ACHN (cell line): ENCODE measurements at regions not wholly inside any gene's neighbourhood (a gene's known extent, or its start where the extent isn't known, plus 50 kb on each side); places are given as distances from the start of the nearest gene placed in this dataset.
"Not testable (repeated sequence)": the region's sequence is repeated elsewhere in the genome, so short reads cannot be mapped to it uniquely, and the experiment has no call there.

ENCODE experiments used
- DNase-seq: peaks from one replicate; pipeline ENCODE4 v3.0.0-alpha.2; 2015
- in situ Hi-C: cut with HindIII; loops from 2 replicates; pipeline ENCODE4 v1.10.0; 2017; ENCODE audit warnings: low sequenced_read_pairs, low pct_ligation_motif_present, low pct_unique_long_range_greater_than_20kb

DNA sequence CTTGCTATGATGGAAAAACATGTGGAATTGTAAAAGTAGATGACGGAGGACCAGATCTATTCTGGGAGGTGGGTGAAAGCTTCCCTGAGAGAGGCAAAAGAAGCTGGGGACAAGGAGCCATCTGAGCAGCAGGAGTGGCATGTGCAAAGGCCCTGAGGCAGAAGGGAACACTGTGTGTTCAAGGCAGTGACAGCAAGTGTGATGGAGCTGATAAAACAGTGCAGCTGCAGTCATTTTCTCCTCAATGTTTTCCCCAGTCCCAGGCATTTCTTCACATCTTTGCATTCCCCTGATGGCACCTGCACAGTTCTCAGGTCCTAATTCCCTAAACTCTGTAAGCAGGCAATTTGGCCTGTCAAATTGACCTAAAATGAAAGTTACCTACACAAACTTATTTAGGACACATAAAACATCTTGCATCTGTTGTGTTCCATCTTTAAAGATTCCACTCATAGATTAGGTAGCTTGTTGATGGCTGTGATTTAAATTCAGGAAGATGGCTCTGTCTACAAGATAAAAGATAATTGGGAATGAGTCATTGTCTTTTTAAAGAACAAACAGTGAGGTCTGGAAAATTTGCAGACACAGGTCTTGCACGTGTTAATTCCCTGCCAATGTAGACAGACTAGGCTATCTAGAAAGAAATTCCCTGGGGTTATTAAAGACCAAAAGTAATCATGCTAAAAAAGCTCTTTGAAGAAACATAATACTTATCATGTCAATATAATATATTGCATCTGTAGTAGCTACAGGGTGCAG lies 289.6 kb upstream of the SGCD start:
- in situ Hi-C loops, result no loop called here
- no peak for DNase-seq

DNA sequence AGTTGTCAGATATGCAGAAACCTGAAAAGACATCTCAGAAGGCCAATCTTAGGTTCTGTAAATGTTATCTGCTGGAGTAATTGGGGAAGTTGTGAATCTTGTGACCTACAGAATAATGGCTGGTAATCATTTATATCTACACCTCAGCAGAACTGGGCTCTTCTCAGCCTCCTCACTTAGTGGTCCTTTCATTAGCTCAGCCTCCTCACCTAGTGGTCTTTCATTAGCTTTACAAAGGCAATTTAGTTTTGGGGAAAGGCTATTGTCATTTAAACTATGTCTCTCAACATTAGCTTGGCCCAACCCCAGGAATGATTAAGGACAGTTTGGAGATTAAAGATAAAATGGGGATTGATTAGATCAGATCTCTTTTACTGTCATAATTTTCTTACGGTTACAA lies 284.2 kb upstream of the SGCD start:
- no peak for DNase-seq
- in situ Hi-C loops, result no loop called here

GRCh38 chr5:156043351-156043750 lies 283.6 kb upstream of the SGCD start:
- in situ Hi-C loops, result no loop called here
- DNase-seq, result no peak

- no peak for DNase-seq
Observed at GRCh38 chr5:156051972-156052371, 275.0 kb upstream of the SGCD start.

GRCh38 chr5:156052656-156053055 lies 274.3 kb upstream of the SGCD start:
- in situ Hi-C loops, result no loop called here

More at GRCh38 chr5:156051972-156052371, 275.0 kb upstream of the SGCD start:
- in situ Hi-C loops, result no loop called here

DNA sequence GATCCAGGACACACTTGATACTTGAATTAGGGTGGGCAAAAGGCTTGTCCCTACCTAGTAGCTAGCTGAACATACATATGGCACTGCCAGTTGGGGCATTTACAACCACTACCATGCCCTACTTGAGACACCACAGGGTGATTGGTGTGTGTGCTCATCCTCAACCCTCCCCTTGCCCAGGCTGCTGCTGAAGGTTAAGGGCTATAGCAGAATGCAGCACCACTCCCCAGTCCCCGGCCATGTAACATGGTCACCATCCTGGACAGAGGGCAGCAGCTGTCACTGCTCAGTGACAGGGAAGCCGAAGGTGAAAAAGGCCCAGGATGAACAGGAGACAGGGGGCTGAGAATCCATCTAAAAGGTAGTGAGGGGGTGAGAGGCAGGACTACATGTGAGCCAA lies 273.9 kb upstream of the SGCD start:
- no peak for DNase-seq
- in situ Hi-C loops, result no loop called here

More at GRCh38 chr5:156052656-156053055, 274.3 kb upstream of the SGCD start:
- DNase-seq, result no peak

DNA sequence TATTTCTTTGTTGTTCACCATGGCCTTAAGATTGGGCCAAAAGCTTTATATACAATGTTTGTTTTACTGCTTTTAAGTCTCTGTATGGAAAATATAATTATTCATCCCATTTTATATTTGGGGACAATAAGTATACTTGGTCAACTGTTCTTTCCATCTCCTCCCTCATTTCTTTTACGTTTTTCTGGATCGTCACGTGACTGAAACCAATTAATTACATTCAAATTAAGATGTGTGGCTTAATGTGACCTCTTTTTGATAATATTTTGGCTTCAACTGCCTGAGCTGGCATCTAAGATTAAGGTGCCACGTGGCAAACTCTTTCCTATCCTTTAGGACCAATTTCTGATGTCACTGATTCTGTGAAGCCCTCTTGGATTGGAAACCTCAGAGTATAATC lies 250.1 kb upstream of the SGCD start:
- DNase-seq, result no peak
- in situ Hi-C loops, result no loop called here

DNA sequence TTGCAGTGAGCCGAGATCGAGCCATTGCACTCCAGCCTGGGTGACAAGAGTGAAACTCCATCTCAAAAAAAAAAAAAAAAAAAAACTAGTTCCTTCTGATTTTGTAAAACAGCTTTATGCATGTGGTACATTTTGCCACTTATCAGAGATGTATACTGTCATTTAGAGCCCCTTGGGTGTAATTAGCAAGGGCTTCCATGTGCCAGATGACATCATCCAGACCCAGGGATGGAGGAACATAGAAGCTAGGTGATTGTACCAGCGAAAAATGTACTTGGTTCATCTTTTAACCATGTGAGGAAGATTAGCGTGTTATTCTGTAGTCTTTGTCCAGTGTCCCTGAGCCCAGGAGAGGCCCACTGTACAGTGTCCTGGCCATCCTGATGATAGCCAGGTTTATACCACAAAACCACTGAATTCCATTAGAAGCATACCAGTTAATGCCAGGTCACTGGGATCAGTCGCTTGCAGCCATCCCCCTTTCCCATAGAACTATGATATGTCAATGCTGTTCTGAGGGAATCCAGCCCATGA lies 239.3 kb upstream of the SGCD start:
- in situ Hi-C loops, result no loop called here
- no peak for DNase-seq

- in situ Hi-C loops, DNase-seq: not testable (repeated sequence)
Observed at GRCh38 chr5:156089955-156090940, 236.7 kb upstream of the SGCD start.

GRCh38 chr5:156093024-156093423 lies 233.9 kb upstream of the SGCD start:
- in situ Hi-C loops, result no loop called here
- no peak for DNase-seq

DNA sequence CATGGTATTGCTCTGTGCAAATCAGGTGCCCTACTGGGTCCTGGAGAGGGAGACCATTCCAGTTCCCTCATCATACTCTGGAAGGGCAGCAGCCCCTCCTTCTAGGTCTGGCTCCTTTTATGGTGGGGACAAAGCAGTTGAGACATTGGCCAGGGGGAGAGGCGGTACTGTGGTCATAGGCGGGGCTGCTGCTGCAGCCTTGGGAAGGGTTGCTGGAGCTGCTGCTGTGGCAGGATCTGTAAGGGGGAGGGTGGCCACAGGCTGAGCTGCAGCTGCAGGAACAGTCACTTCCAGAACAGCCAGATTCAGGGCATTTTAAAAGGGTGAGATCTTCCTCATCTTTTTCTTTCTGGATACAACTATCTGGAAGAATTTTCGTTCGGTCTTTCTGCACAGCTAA lies 233.0 kb upstream of the SGCD start:
- in situ Hi-C loops, result no loop called here
- DNase-seq, result no peak

DNA sequence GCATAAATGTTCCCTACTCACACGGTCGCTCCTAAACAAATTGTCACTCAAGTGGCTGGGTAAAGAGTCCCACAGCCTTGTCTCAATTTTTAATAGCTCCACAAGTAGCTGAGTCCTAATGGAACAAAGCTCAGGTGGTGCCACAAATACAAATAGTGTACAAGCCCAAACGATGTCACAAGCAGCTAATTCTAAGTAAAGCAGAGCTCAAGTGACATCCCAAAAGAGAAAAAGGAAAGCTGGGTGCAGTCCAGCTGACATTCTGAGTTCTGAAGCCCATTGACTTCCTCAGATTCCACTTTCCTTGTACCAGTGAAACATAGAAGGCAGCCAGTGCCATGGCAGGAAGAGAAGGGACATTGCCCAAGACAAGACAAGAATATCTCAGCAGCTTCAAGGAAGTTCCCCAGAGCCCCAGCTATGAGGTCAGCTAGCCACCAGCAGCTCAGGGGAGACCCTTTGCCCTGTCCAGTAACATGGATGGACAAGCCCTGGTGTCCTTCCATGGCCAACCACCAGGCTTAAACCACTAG lies 231.2 kb upstream of the SGCD start:
- no peak for DNase-seq

GRCh38 chr5:156096259-156096658 lies 230.7 kb upstream of the SGCD start:
- in situ Hi-C loops, result no loop called here
- no peak for DNase-seq

More for the DNA sequence above, 231.2 kb upstream of the SGCD start:
- in situ Hi-C loops, result no loop called here

DNA sequence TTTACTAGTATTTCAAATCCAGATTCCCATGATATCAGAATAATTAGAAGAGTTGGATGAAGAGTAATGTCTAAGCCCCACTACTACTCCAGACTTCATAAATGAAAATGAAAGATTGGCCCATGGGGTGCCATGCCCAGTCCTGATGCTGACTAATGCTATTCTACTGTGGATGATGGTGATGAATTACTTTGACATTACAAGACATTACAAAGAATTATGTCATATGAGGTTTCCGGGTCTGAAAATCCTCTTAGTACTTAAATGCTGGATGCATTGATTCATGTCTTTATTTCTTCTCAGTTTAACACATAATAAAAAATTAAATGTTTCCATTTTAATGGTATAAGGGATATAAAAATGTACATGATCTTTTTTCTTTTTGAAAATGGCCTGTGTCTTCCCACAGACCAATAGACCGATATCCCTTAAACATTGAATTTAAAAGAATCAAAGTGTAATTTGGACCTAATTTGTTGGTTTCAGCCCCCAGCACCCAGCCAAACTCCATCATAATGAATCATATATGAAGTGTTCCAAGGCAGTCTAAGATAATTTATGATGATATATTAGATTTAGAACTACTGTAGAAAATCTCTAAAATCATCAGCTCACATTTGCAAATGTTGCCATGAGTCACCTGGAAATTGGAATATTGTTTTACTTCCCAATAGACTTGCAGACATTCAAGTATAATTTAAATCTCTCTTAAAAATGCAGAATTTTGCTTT lies 223.6 kb upstream of the SGCD start:
- DNase-seq, result no peak

GRCh38 chr5:156109317-156110023 lies 217.5 kb upstream of the SGCD start:
- DNase-seq, result no peak
- in situ Hi-C loops, result no loop called here

More for the DNA sequence above, 223.6 kb upstream of the SGCD start:
- in situ Hi-C loops, result no loop called here

DNA sequence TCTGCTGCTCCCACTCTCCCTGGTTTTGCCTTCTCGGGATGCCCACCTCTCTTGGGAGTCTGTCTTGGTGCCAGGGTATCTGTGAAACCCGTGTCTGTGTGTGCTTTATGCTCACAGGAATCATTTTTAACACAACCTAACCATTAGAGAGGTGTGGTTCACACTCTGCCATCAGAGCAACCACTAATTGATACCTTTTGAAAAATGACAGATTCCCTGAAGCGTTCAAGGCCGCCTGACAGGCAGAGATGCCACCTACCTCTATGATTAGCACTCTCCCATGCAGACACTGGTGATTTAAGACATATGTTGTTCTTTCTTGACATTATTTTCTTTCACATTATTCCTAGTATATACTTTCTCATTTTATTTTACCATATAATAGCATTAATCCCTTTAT lies 207.3 kb upstream of the SGCD start:
- in situ Hi-C loops, result no loop called here
- no peak for DNase-seq

- in situ Hi-C loops, result no loop called here
- no peak for DNase-seq
Observed at GRCh38 chr5:156120777-156121176, 206.2 kb upstream of the SGCD start.

GRCh38 chr5:156121234-156121633 lies 205.7 kb upstream of the SGCD start:
- in situ Hi-C loops, result no loop called here

More at GRCh38 chr5:156121234-156121633, 205.7 kb upstream of the SGCD start:
- DNase-seq, result no peak
